HepG2 (cell line): ENCODE measurements at regions not wholly inside any gene's neighbourhood (a gene's known extent, or its start where the extent isn't known, plus 50 kb on each side); places are given as distances from the start of the nearest gene placed in this dataset.

Source experiments
- NFYC ChIP-seq: IDR thresholded peaks from 2 replicates; pipeline ENCODE4 v1.6.1; 2016; ENCODE audit warnings: missing genetic modification reagents, missing compliant biosample characterization
- PAXIP1 ChIP-seq: sonication (generic); formaldehyde crosslinking; conservative IDR thresholded peaks from 2 replicates; pipeline ENCODE4 v1.4.0; 2020; ENCODE audit warnings: mild to moderate bottlenecking, missing genetic modification reagents, moderate library complexity
- TFDP2 ChIP-seq: sonication (generic); formaldehyde crosslinking; IDR thresholded peaks from 2 replicates; pipeline ENCODE4 v1.4.0; 2020; ENCODE audit warnings: missing genetic modification reagents
- ZNF280D ChIP-seq: sonication (generic); formaldehyde crosslinking; IDR thresholded peaks from 2 replicates; pipeline ENCODE4 v1.5.1; 2020; ENCODE audit warnings: mild to moderate bottlenecking, missing genetic modification reagents
- ZNF510 ChIP-seq: sonication (generic); formaldehyde crosslinking; IDR thresholded peaks from 2 replicates; pipeline ENCODE4 v1.4.0; 2020; ENCODE audit warnings: low read depth, mild to moderate bottlenecking, missing genetic modification reagents
- ZNF737 ChIP-seq: sonication (generic); formaldehyde crosslinking; IDR thresholded peaks from 2 replicates; pipeline ENCODE4 v1.5.0; 2020; ENCODE audit warnings: missing genetic modification reagents, mild to moderate bottlenecking, borderline replicate concordance

- TF ChIP-seq ZNF737 (CRISPR knock-in tag) (no peak), NFYC (no peak), ZNF280D (CRISPR knock-in tag) (no peak), ZNF510 (CRISPR knock-in tag) (no peak), TFDP2 (no peak), PAXIP1 (CRISPR knock-in tag) (no peak)
Measured at GRCh38 chr18:24741965-24742724, 281.7 kb downstream of the HRH4 start (continued).
